IMR-90 (cell line): ENCODE measurements at regions not wholly inside any gene's neighbourhood (a gene's known extent, or its start where the extent isn't known, plus 50 kb on each side); places are given as distances from the start of the nearest gene placed in this dataset.

ENCODE experiments used
- ATAC-seq: fragments of 200-7000 bp; cut with Tn5 transposase; 2 replicates; pipeline ENCODE4 v1.9.1; 2020; ENCODE audit warnings: low read depth, mild to moderate bottlenecking, moderate library complexity
- BruUV-seq: library from RNA; stranded (reverse); fragments of 400-500 nt; replicated peaks from 2 replicates; lab custom pipeline; 2021; lab: Mats Ljungman, UMichigan
- CTCF ChIA-PET: fragments of 300-600 bp; formaldehyde crosslinking; extraction: SDS; loops from one replicate; lab custom pipeline; 2021; ENCODE audit warnings: antibody characterized with exemption; lab: Yijun Ruan, JAX
- POLR2A ChIA-PET: fragments of 300-600 bp; sonication (Branson Sonifier 250); formaldehyde crosslinking; loops from one replicate; lab custom pipeline; 2022; ENCODE audit warnings: antibody characterized with exemption; ENCODE audit not compliant: unreplicated experiment; lab: Charles Lee
- DNase-seq: peaks from one replicate; pipeline ENCODE4 v3.0.0; 2013
- H2AFZ ChIP-seq: replicated peaks from 2 replicates; pipeline ENCODE3; 2013; ENCODE audit warnings: low read length, mild to moderate bottlenecking; ENCODE audit not compliant: poor library complexity
- H2AK5ac ChIP-seq: 2 replicates; pipeline ENCODE4 v1.6.1; 2013; ENCODE audit warnings: low read depth, low read length, inconsistent platforms
- H2AK9ac ChIP-seq: replicated peaks from 2 replicates; pipeline ENCODE3; 2013; ENCODE audit warnings: mild to moderate bottlenecking, low read depth, low read length, moderate library complexity; ENCODE audit not compliant: poor library complexity
- H2BK120ac ChIP-seq: 2 replicates; pipeline ENCODE4 v1.6.1; 2013; ENCODE audit warnings: low read depth, low read length, inconsistent platforms
- H2BK15ac ChIP-seq: 3 replicates; pipeline ENCODE4 v1.6.1; 2013; ENCODE audit warnings: low read depth, low read length, inconsistent platforms
- H2BK20ac ChIP-seq: 2 replicates; pipeline ENCODE4 v1.6.1; 2013; ENCODE audit warnings: low read depth, mild to moderate bottlenecking, inconsistent platforms, low read length, moderate library complexity
- H2BK5ac ChIP-seq: 2 replicates; pipeline ENCODE4 v1.6.1; 2013; ENCODE audit warnings: mild to moderate bottlenecking, low read depth, low read length, inconsistent platforms; ENCODE audit not compliant: poor library complexity, severe bottlenecking
- H3K14ac ChIP-seq: replicated peaks from 2 replicates; pipeline ENCODE4 v1.6.1; 2013; ENCODE audit warnings: low read depth, low read length, inconsistent platforms
- H3K18ac ChIP-seq: 2 replicates; pipeline ENCODE4 v1.6.1; 2013; ENCODE audit warnings: low read depth, low read length, control low read depth
- H3K23ac ChIP-seq: 2 replicates; pipeline ENCODE4 v1.6.1; 2013; ENCODE audit warnings: low read depth, low read length, inconsistent platforms
- H3K27ac ChIP-seq: 2 replicates; pipeline ENCODE4 v1.5.1; 2013; ENCODE audit warnings: mild to moderate bottlenecking, control low read depth, low read length; ENCODE audit not compliant: insufficient read depth
- H3K27me3 ChIP-seq: 2 replicates; pipeline ENCODE4 v1.6.1; 2013; ENCODE audit warnings: low read length; ENCODE audit not compliant: control insufficient read depth, insufficient read depth
- H3K36me3 ChIP-seq: 2 replicates; pipeline ENCODE4 v1.6.1; 2013; ENCODE audit warnings: low read length, mixed read lengths; ENCODE audit not compliant: control insufficient read depth, insufficient read depth
- H3K4ac ChIP-seq: 2 replicates; pipeline ENCODE4 v1.6.1; 2013; ENCODE audit warnings: low read depth, low read length, inconsistent platforms
- H3K4me1 ChIP-seq: 2 replicates; pipeline ENCODE4 v1.6.1; 2013; ENCODE audit warnings: low read length, mixed read lengths; ENCODE audit not compliant: control insufficient read depth, insufficient read depth
- H3K4me2 ChIP-seq: 2 replicates; pipeline ENCODE4 v1.6.1; 2013; ENCODE audit warnings: low read depth, mild to moderate bottlenecking, control low read depth, low read length, moderate library complexity
- H3K4me3 ChIP-seq: 2 replicates; pipeline ENCODE4 v1.5.1; 2013; ENCODE audit warnings: low read depth, mild to moderate bottlenecking, control low read depth, low read length, moderate library complexity; ENCODE audit not compliant: insufficient read depth
- H3K56ac ChIP-seq: 2 replicates; pipeline ENCODE4 v1.6.1; 2013; ENCODE audit warnings: low read length, inconsistent platforms; ENCODE audit not compliant: insufficient read depth; ENCODE audit errors: extremely low read depth
- H3K79me1 ChIP-seq, 2 experiments: 2 replicates each; pipeline ENCODE4 v1.6.1; 2013; ENCODE audit warnings: low read length in 2 of 2, inconsistent platforms in 1 of 2, low read depth in 1 of 2
- H3K9ac ChIP-seq: 2 replicates; pipeline ENCODE4 v1.6.1; 2013; ENCODE audit warnings: low read depth, low read length, control low read depth
- H3K9me1 ChIP-seq: 2 replicates; pipeline ENCODE4 v1.6.1; 2013; ENCODE audit warnings: low read length, inconsistent platforms; ENCODE audit not compliant: insufficient read depth
- H3K9me3 ChIP-seq: 2 replicates; pipeline ENCODE4 v1.6.1; 2013; ENCODE audit warnings: low read length; ENCODE audit not compliant: control insufficient read depth, insufficient read depth
- H4K20me1 ChIP-seq: 2 replicates; pipeline ENCODE4 v1.6.1; 2013; ENCODE audit warnings: low read length, inconsistent platforms; ENCODE audit not compliant: insufficient read depth
- H4K5ac ChIP-seq: 2 replicates; pipeline ENCODE4 v1.6.1; 2013; ENCODE audit warnings: mild to moderate bottlenecking, low read depth, low read length, control low read depth
- H4K8ac ChIP-seq, 2 experiments: 2 replicates each; pipeline ENCODE4 v1.6.1; 2013; ENCODE audit warnings: low read depth in 2 of 2, low read length in 2 of 2, control low read depth in 1 of 2, inconsistent platforms in 1 of 2
- H4K91ac ChIP-seq: 2 replicates; pipeline ENCODE4 v1.6.1; 2013; ENCODE audit warnings: low read depth, low read length, inconsistent platforms; ENCODE audit not compliant: insufficient read depth
- BHLHE40 ChIP-seq: fragments of 150-350 bp; IDR thresholded peaks from 2 replicates; pipeline ENCODE4 v1.6.1; 2016; ENCODE audit warnings: mild to moderate bottlenecking, low read depth, low read length
- CHD1 ChIP-seq: IDR thresholded peaks from 2 replicates; pipeline ENCODE4 v1.6.1; 2012; ENCODE audit warnings: low read depth, low read length, improper control_type of control experiment
- ELK1 ChIP-seq: fragments of 150-350 bp; IDR thresholded peaks from 2 replicates; pipeline ENCODE4 v1.6.1; 2016; ENCODE audit warnings: low read depth, mild to moderate bottlenecking, low read length, moderate library complexity, borderline replicate concordance
- FOS ChIP-seq: fragments of 150-350 bp; IDR thresholded peaks from 2 replicates; pipeline ENCODE4 v1.6.1; 2016; ENCODE audit warnings: low read depth, low read length
- MAFK ChIP-seq: IDR thresholded peaks from 2 replicates; pipeline ENCODE4 v1.6.1; 2012; ENCODE audit warnings: low read depth, low read length, improper control_type of control experiment
- MAZ ChIP-seq: IDR thresholded peaks from 2 replicates; pipeline ENCODE4 v1.6.1; 2012; ENCODE audit warnings: low read depth, mild to moderate bottlenecking, low read length, improper control_type of control experiment, moderate library complexity, borderline replicate concordance
- NFE2L2 ChIP-seq: fragments of 150-350 bp; IDR thresholded peaks from 2 replicates; pipeline ENCODE4 v1.6.1; 2016; ENCODE audit warnings: low read depth, mild to moderate bottlenecking, low read length
- RAD21 ChIP-seq: IDR thresholded peaks from 2 replicates; pipeline ENCODE4 v1.6.1; 2012; ENCODE audit warnings: low read length, improper control_type of control experiment
- SMC3 ChIP-seq: fragments of 150-350 bp; IDR thresholded peaks from 2 replicates; pipeline ENCODE4 v1.6.1; 2016; ENCODE audit warnings: low read depth, mild to moderate bottlenecking, antibody characterized with exemption, low read length, moderate library complexity
- USF2 ChIP-seq: fragments of 150-350 bp; IDR thresholded peaks from 2 replicates; pipeline ENCODE4 v1.6.1; 2017; ENCODE audit warnings: mild to moderate bottlenecking, antibody characterized with exemption, low read length, low read depth
- WGBS, 2 experiments: methylation state at CpG; one replicate each; pipeline versions ENCODE4 v1.1.5 to v1.1.7; 2013; ENCODE audit warnings: missing lambda C conversion rate in 2 of 2; ENCODE audit not compliant: insufficient read length in 1 of 2; ENCODE audit errors: extremely low coverage in 2 of 2; 5-methylcytosine and 5-hydroxymethylcytosine counted together
- dilution Hi-C: fragments of 300-500 bp; cut with HindIII; formaldehyde crosslinking; loops from one replicate; pipeline ENCODE4 v1.14.3; 2018; ENCODE audit warnings: low sequenced_read_pairs; ENCODE audit not compliant: unreplicated experiment
- in situ Hi-C: fragments of 300-500 bp; cut with MboI; formaldehyde crosslinking; loops from 3 replicates; pipeline ENCODE4 v1.14.3; 2019; ENCODE audit warnings: low sequenced_read_pairs, inconsistent platforms, mixed read lengths
- intact Hi-C: fragments of 100-400 bp; cut with micrococcal nuclease; formaldehyde crosslinking; loops from 2 replicates; pipeline ENCODE4 v1.10.0; 2022
- TF ChIP-seq, protein P1 (sequence below): conservative IDR thresholded peaks from 2 replicates; pipeline ENCODE4 v1.5.1; 2012; ENCODE audit warnings: mild to moderate bottlenecking, low read depth, low read length, improper control_type of control experiment

GRCh38 chr2:144826105-144826504 lies 306.2 kb upstream of the ZEB2 start:
- ChIA-PET POLR2A (no interaction called here), CTCF (no interaction called here)
- H2AK5ac ChIP-seq = no peak overlapping the region
- dilution Hi-C loops (no loop called here), in situ Hi-C loops (no loop called here), intact Hi-C loops (no loop called here)
- H2AK9ac ChIP-seq = no peak overlapping the region
- H3K56ac ChIP-seq = no peak overlapping the region
- no peak overlapping the region for H3K4ac ChIP-seq
- H4K91ac ChIP-seq = no peak overlapping the region
- H2BK120ac ChIP-seq = no peak overlapping the region
- DNase-seq = no peak
- no CpG with 5 or more reads among the region's 2 CpGs for WGBS, 2 experiments
- H3K9ac ChIP-seq = no peak overlapping the region
- no peak overlapping the region for H4K8ac ChIP-seq
- TF ChIP-seq BHLHE40 (no peak), RAD21 (no peak), USF2 (no peak), CHD1 (no peak), FOS (no peak), SMC3 (no peak), MAZ (no peak), MAFK (no peak), NFE2L2 (no peak), ELK1 (no peak)
- TF ChIP-seq, protein P1, sequence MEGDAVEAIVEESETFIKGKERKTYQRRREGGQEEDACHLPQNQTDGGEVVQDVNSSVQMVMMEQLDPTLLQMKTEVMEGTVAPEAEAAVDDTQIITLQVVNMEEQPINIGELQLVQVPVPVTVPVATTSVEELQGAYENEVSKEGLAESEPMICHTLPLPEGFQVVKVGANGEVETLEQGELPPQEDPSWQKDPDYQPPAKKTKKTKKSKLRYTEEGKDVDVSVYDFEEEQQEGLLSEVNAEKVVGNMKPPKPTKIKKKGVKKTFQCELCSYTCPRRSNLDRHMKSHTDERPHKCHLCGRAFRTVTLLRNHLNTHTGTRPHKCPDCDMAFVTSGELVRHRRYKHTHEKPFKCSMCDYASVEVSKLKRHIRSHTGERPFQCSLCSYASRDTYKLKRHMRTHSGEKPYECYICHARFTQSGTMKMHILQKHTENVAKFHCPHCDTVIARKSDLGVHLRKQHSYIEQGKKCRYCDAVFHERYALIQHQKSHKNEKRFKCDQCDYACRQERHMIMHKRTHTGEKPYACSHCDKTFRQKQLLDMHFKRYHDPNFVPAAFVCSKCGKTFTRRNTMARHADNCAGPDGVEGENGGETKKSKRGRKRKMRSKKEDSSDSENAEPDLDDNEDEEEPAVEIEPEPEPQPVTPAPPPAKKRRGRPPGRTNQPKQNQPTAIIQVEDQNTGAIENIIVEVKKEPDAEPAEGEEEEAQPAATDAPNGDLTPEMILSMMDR = no peak
- H4K5ac ChIP-seq = no peak overlapping the region
- no TSS peak for BruUV-seq
- no peaks in the 10 kb centered on the region for H3K9me1 ChIP-seq
- no peaks in the 10 kb centered on the region for H3K27me3 ChIP-seq
- H3K14ac ChIP-seq = no peak overlapping the region
- H3K27ac ChIP-seq = no peak overlapping the region
- peaks cover 3% of the 10 kb centered on the region; the same call in 1 of the 2 replicates for H3K4me1 ChIP-seq
- H3K23ac ChIP-seq = no peak overlapping the region
- no peak for ATAC-seq
- H4K20me1 ChIP-seq = no peaks in the 10 kb centered on the region
- no peak overlapping the region for H2AFZ ChIP-seq
- H2BK5ac ChIP-seq = no peak overlapping the region
- H3K4me3 ChIP-seq = no peak overlapping the region
- no peak overlapping the region for H3K18ac ChIP-seq
- no peak overlapping the region for H3K4me2 ChIP-seq
- no peaks in the 10 kb centered on the region for H3K36me3 ChIP-seq
- H3K9me3 ChIP-seq = no peaks in the 10 kb centered on the region
- no peak overlapping the region for H2BK15ac ChIP-seq
- H2BK20ac ChIP-seq = no peak overlapping the region
- no peaks in the 10 kb centered on the region for H3K79me1 ChIP-seq
